Activated naive CD8-positive, alpha-beta T cell treated with anti-CD3 and anti-CD28 coated beads, Interleukin-2, amount 10 ng/mL, durations not matched to agents 7 days and 5 days (primary cell): ENCODE measurements at regions not wholly inside any gene's neighbourhood (a gene's known extent, or its start where the extent isn't known, plus 50 kb on each side); places are given as distances from the start of the nearest gene placed in this dataset.

ENCODE experiments used
- ATAC-seq: fragments of 150-1000 bp; cut with Tn5 transposase; one replicate; pipeline ENCODE4 v1.10.0; 2021; ENCODE audit warnings: low read depth, moderate library complexity
- POLR2A ChIA-PET: fragments of 350-600 bp; sonication (Branson Sonifier 250); formaldehyde crosslinking; loops from one replicate; lab custom pipeline; 2021; ENCODE audit warnings: antibody characterized with exemption; lab: Charles Lee
- DNase-seq: peaks from one replicate; pipeline ENCODE4 v3.0.0; 2021
- H3K27ac Mint-ChIP-seq: one replicate; pipeline ENCODE4 v1.8.0; 2022; ENCODE audit warnings: mild to moderate bottlenecking, mixed read lengths
- H3K27me3 Mint-ChIP-seq: one replicate; pipeline ENCODE4 v1.8.0; 2022; ENCODE audit warnings: mild to moderate bottlenecking, moderate library complexity, mixed read lengths
- H3K36me3 Mint-ChIP-seq: one replicate; pipeline ENCODE4 v1.8.0; 2021; ENCODE audit warnings: mild to moderate bottlenecking, mixed read lengths
- H3K4me1 Mint-ChIP-seq: one replicate; pipeline ENCODE4 v1.8.0; 2021; ENCODE audit warnings: mixed read lengths
- H3K4me3 Mint-ChIP-seq: one replicate; pipeline ENCODE4 v1.8.0; 2022; ENCODE audit warnings: mild to moderate bottlenecking, moderate library complexity, mixed read lengths
- H3K9me3 Mint-ChIP-seq: one replicate; pipeline ENCODE4 v1.8.0; 2021; ENCODE audit warnings: mixed read lengths

DNA sequence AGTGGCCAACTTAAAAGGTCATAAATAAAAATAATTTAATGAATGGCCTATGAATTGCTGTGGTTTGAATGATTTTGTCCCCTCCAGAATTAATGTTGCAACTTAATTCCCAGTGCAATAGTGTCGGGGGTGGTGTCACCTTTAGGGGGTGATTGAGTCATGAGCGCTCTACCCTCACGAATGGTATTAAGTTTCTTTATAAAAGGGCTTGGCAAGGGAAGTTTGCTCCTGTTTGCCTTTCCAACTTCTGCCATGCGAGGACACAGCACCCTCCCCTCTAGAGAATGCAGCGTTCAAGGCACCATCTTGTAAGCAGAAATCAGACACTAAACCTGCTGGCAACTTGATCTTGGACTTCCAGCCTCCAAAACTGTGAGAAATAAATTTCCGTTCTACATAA lies 253.3 kb downstream of the ATXN7L3B start:
- no peak for DNase-seq
- POLR2A ChIA-PET = no interaction called here
- Mint-ChIP-seq H3K4me1 (no peaks in the 10 kb centered on the region), H3K27me3 (no peaks in the 10 kb centered on the region), H3K9me3 (no peaks in the 10 kb centered on the region), H3K4me3 (no peak overlapping the region), H3K36me3 (no peaks in the 10 kb centered on the region), H3K27ac (no peak overlapping the region)
- ATAC-seq = no peak

DNA sequence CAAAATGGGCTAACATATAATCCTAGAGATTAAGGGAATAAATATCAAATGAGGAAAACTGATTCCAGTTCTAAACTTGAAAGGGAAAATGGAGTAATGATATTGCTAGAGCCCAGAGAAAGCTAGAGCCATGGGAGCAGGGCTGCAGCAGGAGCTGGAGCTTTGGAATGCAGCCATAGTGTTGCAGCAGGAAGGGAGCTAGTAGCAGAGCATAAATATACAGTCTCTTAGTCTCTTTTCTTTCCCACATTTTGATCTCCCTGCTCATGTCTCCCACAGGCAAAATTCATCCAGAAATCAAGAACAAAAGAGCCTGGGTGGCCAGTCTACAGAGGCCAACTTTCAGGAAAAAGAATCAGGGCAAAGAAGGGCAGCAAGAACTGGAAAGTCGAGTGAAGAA lies 253.7 kb downstream of the ATXN7L3B start:
- Mint-ChIP-seq H3K27ac (no peak overlapping the region), H3K4me1 (no peaks in the 10 kb centered on the region), H3K36me3 (no peaks in the 10 kb centered on the region), H3K4me3 (no peak overlapping the region), H3K27me3 (no peaks in the 10 kb centered on the region), H3K9me3 (no peaks in the 10 kb centered on the region)
- ATAC-seq (no peak), DNase-seq (no peak)
- POLR2A ChIA-PET = no interaction called here

DNA sequence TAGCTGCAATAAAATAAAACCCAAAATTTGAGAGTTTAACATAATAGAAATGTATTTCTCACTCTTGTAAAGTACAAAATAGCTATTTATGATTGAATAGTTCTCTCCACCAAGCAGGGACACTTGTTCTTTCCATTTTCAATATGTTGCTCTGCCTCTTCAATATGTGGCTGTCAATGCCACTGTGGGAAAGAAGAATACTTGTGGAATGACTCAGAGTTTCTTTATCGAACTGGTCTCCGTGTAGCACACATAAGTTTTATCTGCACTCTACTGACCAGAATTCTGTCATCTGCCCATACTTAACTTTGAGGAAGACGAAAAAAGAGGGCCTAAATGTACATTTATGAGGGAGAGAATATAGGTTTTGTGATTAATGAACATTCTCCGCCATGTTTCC lies 256.9 kb downstream of the ATXN7L3B start:
- no peaks in the 10 kb centered on the region for H3K36me3 Mint-ChIP-seq
- no peaks in the 10 kb centered on the region for H3K4me1 Mint-ChIP-seq
- H3K27ac Mint-ChIP-seq = no peak overlapping the region
- ATAC-seq (no peak), DNase-seq (no peak)
- H3K9me3 Mint-ChIP-seq = no peaks in the 10 kb centered on the region
- POLR2A ChIA-PET = no interaction called here
- H3K27me3 Mint-ChIP-seq = peaks cover 2% of the 10 kb centered on the region
- no peak overlapping the region for H3K4me3 Mint-ChIP-seq

DNA sequence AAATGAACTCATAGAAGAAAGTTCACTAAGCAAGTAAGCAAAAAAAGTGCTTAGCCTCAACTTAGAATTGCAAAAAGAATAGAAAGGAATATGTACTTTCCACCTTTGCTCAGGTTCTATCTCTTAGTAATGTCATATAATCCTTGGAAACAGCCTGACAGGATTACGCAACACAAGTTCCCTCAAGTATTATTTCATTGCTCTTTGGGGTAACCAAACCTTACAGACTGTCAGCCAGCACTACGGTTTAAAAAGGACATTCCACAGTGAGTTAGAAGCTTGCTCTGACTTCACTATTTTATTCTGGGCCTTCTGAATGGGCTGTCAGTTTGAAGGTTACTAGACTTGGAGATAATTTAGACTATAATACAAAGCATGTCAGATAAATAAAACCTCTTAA lies 264.0 kb downstream of the ATXN7L3B start:
- POLR2A ChIA-PET = no interaction called here
- Mint-ChIP-seq H3K27me3 (peaks cover 2% of the 10 kb centered on the region), H3K4me1 (no peaks in the 10 kb centered on the region), H3K4me3 (no peak overlapping the region), H3K27ac (no peak overlapping the region), H3K9me3 (no peaks in the 10 kb centered on the region), H3K36me3 (no peaks in the 10 kb centered on the region)
- ATAC-seq (no peak), DNase-seq (no peak)

DNA sequence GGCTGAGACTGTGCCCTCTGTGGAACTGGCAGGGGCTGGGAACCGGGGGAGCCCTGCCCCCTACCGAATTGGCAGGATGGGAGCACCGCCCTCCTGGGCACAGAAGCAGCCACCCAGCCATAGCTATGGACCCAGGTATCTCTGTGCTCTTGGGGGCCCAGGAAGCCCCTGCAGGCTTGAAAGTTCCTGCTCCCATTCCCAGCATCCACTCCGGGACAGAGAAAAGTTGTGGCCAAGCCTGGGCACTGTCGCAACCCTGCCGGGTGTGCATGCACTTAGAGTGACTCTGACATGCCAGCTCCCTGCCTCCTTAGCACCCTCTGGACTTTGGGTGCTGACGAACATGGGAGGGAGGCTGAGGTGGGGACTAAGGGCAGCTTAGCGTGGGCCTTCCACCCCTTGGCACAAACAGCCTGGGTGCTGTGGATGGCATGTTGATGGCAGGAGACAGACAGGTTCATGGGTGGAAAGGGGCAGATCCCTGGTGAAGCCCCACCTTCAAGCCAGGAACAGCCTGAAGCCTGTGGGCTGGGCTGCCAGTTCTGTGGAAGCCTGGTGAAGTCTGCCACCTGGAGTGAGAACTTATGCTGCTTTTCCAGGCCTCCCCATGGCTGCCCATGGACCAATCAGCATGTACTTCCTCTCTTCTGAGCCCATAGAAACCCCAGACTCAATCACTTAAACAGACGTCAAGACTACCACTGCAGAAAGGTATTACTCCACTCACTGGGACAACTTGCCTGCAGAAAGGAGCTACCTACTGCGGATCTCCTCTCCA lies 279.0 kb downstream of the ATXN7L3B start:
- DNase-seq (no peak), ATAC-seq (no peak)
- no peak overlapping the region for H3K4me3 Mint-ChIP-seq
- no peak overlapping the region for H3K27ac Mint-ChIP-seq
- H3K36me3 Mint-ChIP-seq = no peaks in the 10 kb centered on the region
- POLR2A ChIA-PET = no interaction called here
- H3K9me3 Mint-ChIP-seq = peaks cover 3% of the 10 kb centered on the region
- H3K4me1 Mint-ChIP-seq = no peaks in the 10 kb centered on the region
- H3K27me3 Mint-ChIP-seq = no peaks in the 10 kb centered on the region

DNA sequence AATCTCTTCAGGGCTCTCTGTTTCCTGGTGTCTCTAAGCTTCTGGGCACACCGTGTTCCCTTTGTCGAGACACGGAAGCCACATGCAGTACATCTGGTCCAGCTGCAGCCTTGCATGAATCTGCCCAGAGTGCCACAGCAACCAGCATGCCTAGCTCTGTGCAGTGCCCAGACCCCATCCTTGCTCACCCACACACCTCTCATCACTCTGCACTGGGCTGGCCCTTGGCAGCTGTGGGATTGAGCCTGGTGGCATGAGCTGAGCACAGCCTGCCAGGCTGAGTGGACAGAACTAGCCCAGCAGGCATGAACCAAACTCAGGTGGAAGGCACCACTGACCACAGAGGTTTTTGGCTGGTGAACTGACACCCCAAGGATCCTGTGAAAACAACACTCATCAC lies 279.9 kb downstream of the ATXN7L3B start:
- DNase-seq = no peak
- H3K27me3 Mint-ChIP-seq = no peaks in the 10 kb centered on the region
- POLR2A ChIA-PET = no interaction called here
- peaks cover 3% of the 10 kb centered on the region for H3K9me3 Mint-ChIP-seq
- no peaks in the 10 kb centered on the region for H3K36me3 Mint-ChIP-seq
- H3K4me1 Mint-ChIP-seq = no peaks in the 10 kb centered on the region
- no peak for ATAC-seq
- H3K27ac Mint-ChIP-seq = no peak overlapping the region
- no peak overlapping the region for H3K4me3 Mint-ChIP-seq

DNA sequence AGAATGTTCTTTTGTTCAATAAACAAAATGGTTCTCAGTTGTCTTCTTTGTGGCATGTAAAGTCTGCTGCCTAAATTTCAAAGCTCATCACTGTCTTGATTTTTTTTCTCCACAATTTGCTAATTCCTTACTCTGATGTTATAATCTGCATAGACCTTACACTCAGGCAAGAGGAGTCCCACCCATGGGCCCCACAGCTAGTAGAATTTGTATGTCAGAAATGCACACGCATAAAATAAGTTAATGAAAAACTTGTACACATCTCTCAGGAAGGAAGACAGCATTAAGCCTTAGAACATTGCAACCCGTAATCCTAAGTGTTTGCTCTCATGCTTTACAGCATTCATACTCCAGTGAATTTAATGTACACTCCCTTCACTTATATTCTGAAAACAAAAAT lies 280.8 kb downstream of the ATXN7L3B start:
- H3K27me3 Mint-ChIP-seq = no peaks in the 10 kb centered on the region
- DNase-seq (no peak), ATAC-seq (no peak)
- H3K9me3 Mint-ChIP-seq = peaks cover 3% of the 10 kb centered on the region
- no peak overlapping the region for H3K27ac Mint-ChIP-seq
- H3K4me3 Mint-ChIP-seq = no peak overlapping the region
- POLR2A ChIA-PET = no interaction called here
- H3K4me1 Mint-ChIP-seq = no peaks in the 10 kb centered on the region
- no peaks in the 10 kb centered on the region for H3K36me3 Mint-ChIP-seq

DNA sequence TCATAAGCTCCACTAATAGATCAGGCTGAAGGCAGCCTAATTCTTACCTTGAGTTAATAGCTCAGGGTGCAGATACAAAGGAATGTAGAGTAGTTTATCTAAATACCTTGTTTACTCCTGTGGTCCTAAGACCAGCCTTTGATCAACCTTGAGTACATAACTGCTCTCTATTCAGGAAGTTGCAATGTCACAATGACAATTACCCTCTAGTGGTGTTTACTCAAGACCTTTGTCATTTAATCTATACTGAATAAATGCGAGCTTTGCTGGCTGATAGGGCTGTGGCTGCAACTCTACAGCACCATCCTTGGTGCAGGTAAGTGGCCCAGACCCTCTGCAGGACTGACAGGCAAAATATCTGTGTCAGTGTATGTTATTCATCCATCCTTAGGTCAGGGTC lies 282.7 kb downstream of the ATXN7L3B start:
- Mint-ChIP-seq H3K36me3 (no peaks in the 10 kb centered on the region), H3K4me3 (no peak overlapping the region), H3K9me3 (no peaks in the 10 kb centered on the region), H3K4me1 (no peaks in the 10 kb centered on the region), H3K27ac (no peak overlapping the region), H3K27me3 (no peaks in the 10 kb centered on the region)
- POLR2A ChIA-PET = no interaction called here
- ATAC-seq = no peak
- DNase-seq = no peak

DNA sequence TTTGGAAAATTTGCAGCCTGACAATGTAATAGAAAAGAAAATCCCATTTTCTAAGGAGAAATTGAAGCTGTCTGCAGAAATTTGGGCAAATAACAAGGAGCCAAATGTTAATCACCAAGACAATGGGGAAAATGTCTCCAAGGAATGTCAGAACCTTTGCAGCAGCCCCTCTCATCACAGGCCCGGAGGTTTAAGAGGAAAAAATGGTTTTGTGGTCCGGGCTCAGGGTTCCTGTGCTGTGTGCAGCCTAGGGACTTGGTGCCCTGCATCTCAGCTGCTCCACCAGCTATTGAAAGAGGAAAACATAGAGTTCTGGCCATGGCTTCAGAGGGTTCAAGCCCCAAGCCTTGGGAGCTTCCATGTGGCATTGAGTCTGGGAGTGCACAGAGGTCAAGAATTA lies 298.9 kb downstream of the ATXN7L3B start:
- no peaks in the 10 kb centered on the region for H3K36me3 Mint-ChIP-seq

DNA sequence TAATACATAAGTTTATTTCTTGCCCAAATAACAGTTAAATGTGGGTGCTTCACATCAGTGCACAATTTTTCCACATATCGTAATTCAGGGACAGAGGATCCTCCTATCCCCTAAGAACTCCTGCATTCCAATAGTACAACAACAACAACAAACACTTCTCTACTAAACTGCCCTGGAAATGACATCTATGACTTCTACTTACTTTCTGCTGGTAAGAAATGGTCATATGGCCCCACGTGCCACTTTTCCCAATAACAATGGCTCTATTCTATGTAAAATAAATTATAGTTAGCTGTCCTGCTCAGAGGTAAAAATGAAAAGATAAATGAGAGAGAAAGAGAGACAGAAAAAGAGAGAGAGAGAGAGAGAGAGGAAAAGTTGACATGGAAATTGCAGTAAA lies 308.5 kb downstream of the ATXN7L3B start:
- H3K4me3 Mint-ChIP-seq = no peak overlapping the region
- no peaks in the 10 kb centered on the region for H3K36me3 Mint-ChIP-seq

More for the DNA sequence above, 298.9 kb downstream of the ATXN7L3B start:
- no peak for DNase-seq
- Mint-ChIP-seq H3K27ac (no peak overlapping the region), H3K4me3 (no peak overlapping the region), H3K27me3 (no peaks in the 10 kb centered on the region), H3K9me3 (peaks cover 4% of the 10 kb centered on the region), H3K4me1 (no peaks in the 10 kb centered on the region)
- ATAC-seq = no peak
- POLR2A ChIA-PET = no interaction called here

DNA sequence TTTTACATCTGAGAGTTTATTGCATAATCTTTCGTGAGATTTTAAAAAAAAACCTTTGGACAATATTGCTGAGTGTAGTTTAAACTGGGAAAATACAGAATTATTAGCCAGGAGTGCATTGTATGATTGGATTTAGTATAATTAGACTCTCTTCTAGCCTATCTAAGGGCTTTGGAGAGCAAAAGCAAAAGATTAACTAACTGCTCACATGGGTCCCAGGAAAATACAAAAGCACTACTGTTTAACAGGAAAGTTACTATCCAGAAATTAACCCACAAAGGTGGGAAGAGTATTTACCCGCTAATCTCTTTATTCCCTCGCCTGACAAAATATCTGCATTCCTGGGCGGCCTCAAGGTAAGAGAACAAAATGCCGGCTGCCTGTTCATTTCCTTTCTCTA lies 309.5 kb downstream of the ATXN7L3B start:
- Mint-ChIP-seq H3K27me3 (no peaks in the 10 kb centered on the region), H3K27ac (no peak overlapping the region), H3K36me3 (no peaks in the 10 kb centered on the region), H3K9me3 (no peaks in the 10 kb centered on the region), H3K4me3 (no peak overlapping the region), H3K4me1 (no peaks in the 10 kb centered on the region)
- POLR2A ChIA-PET = no interaction called here
- ATAC-seq = no peak
- DNase-seq = no peak

More for the DNA sequence above, 308.5 kb downstream of the ATXN7L3B start:
- DNase-seq (no peak), ATAC-seq (no peak)
- no peaks in the 10 kb centered on the region for H3K9me3 Mint-ChIP-seq
- no peaks in the 10 kb centered on the region for H3K27me3 Mint-ChIP-seq
- POLR2A ChIA-PET = no interaction called here
- H3K4me1 Mint-ChIP-seq = no peaks in the 10 kb centered on the region
- H3K27ac Mint-ChIP-seq = no peak overlapping the region

DNA sequence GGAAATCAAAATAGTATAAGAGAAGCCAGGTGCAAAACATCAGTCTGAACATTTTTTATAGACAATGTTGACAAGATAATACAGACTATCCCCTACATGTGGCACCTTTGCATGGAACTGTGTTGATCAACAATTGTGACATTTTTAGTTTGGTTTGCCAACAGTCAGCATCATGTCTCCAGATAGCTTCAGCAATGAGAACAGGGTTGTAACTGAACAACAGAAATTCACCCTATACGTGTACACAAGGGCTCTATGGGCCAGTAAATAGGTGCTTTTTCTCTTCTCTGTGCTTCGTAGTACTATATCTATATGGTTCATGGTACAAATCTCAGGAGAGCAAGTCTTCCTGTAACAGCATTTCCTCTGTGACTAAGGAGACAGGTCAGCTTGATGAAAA lies 310.4 kb downstream of the ATXN7L3B start:
- H3K4me1 Mint-ChIP-seq = no peaks in the 10 kb centered on the region
- no peaks in the 10 kb centered on the region for H3K9me3 Mint-ChIP-seq
- H3K4me3 Mint-ChIP-seq = no peak overlapping the region
- no peak for DNase-seq
- POLR2A ChIA-PET = no interaction called here
- no peaks in the 10 kb centered on the region for H3K27me3 Mint-ChIP-seq
- H3K36me3 Mint-ChIP-seq = no peaks in the 10 kb centered on the region
- ATAC-seq = no peak
- H3K27ac Mint-ChIP-seq = no peak overlapping the region

DNA sequence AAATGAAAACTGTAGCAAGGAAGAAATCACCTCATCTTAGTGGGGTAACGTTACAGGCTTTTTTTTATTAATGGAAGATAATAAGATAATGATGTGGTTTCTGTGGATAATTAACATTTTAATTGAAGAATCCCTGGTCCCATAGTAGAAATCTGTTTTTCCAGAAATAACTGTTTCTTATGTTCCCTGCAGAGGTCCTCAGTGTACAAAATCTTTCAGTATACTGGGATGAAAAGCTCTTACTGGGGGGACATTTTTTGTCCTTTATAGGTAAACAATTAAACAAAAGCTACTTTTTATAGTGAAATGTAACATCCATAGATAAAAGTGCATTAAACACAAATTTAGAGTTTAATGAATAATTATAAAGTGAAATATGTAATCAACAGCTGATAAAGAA lies 312.2 kb downstream of the ATXN7L3B start:
- H3K4me3 Mint-ChIP-seq = no peak overlapping the region
- no peak for DNase-seq
- no peak overlapping the region for H3K27ac Mint-ChIP-seq
- H3K4me1 Mint-ChIP-seq = no peaks in the 10 kb centered on the region
- POLR2A ChIA-PET = no interaction called here
- H3K27me3 Mint-ChIP-seq = no peaks in the 10 kb centered on the region
- H3K9me3 Mint-ChIP-seq = no peaks in the 10 kb centered on the region
- ATAC-seq = no peak
- no peaks in the 10 kb centered on the region for H3K36me3 Mint-ChIP-seq

DNA sequence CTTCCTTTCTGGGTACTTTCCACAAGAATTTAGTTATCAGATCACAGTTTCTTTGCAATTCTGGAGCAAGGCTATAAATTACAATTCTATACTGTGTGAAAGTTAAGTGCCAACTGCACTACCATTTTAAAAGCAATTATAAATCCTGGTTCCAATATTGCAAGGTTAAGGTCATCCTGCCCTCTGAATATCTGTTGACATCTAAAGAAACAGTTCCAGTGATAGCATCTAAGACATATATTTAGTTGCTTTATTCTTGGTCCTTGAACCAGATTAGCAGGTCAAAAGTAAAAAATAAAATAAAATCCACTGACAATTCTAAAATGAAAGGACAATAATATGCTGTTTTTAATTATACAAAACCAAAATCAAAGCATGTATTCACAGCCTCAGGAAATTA lies 334.2 kb downstream of the ATXN7L3B start:
- no peak for DNase-seq
- no peak overlapping the region for H3K27ac Mint-ChIP-seq
- peaks cover 3% of the 10 kb centered on the region for H3K9me3 Mint-ChIP-seq
- no peak for ATAC-seq
- H3K4me1 Mint-ChIP-seq = no peaks in the 10 kb centered on the region
- POLR2A ChIA-PET = no interaction called here
- H3K4me3 Mint-ChIP-seq = no peak overlapping the region
- no peaks in the 10 kb centered on the region for H3K36me3 Mint-ChIP-seq
- H3K27me3 Mint-ChIP-seq = no peaks in the 10 kb centered on the region

DNA sequence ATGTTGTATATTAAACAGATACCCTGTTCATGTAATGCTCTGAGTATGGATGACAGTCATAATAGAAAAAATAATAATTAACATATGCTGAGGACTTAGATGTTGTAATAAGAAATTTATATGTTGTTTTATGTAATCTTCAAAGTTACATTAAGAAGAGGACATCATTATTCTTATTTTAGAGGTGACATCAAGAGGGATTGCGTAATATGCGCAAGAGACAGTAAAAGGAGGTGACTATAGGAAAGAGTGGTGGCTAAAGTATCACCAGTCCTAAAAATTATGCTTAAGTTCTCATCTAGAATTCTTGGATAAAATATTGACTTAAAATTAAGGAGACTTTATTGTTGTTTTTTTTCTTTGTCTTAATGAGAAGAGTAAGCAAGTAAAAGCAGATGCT lies 323.9 kb downstream of the KCNC2 start:
- ATAC-seq = no peak
- no peaks in the 10 kb centered on the region for H3K4me1 Mint-ChIP-seq
- H3K27ac Mint-ChIP-seq = no peak overlapping the region
- DNase-seq = no peak
- no peak overlapping the region for H3K4me3 Mint-ChIP-seq
- POLR2A ChIA-PET = no interaction called here
- peaks cover 4% of the 10 kb centered on the region for H3K9me3 Mint-ChIP-seq
- H3K36me3 Mint-ChIP-seq = no peaks in the 10 kb centered on the region
- no peaks in the 10 kb centered on the region for H3K27me3 Mint-ChIP-seq
